ENCODE measurements at regions not wholly inside any gene's neighbourhood (a gene's known extent, or its start where the extent isn't known, plus 50 kb on each side); places are given as distances from the start of the nearest gene placed in this dataset.

DNA sequence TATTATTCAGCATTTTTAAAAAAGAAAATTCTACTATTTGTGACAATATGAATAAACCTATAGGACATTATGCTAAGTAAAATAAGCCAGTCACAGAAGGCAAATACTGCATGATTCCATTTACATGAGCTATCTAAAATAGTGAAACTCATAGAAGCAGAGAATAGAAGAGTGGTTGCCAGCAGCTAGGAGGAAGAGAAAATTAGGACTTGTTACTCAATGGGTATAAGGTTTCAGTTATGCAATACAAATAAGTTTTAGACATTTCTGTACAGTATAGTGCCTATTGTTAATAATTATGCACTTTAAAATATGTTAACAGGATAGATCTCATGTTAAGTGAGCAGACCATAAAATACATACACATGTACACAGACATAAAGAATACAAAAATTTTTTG, 73.8 kb upstream of the SPINK5 start:
- POLR2A ChIA-PET = no interaction called here
- dilution Hi-C loops (cut with MboI; ENCODE audit: extremely low pct_ligation_motif_present, low sequenced_read_pairs) = no loop called here

DNA sequence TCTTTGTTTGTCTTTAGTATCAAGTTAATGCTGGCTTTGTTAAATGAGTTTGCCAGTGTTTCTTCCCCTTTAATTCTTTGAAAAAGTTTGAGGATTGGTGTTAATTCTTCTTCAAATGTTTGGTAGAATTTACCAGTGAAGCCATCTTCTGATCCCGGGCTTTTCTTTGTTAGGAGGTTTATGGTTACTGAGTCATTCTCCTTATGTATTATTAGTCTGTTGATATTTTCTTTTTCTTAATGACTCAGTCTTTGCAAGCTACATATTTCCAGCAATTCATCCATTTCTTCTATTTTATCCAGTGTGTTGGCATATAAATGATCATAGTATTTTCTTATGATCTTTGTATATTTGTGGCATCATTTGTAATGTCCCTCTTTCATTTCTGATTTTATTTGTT, 74.5 kb upstream of the SPINK5 start:
- ChIA-PET POLR2A (no interaction called here), CTCF (interaction anchor here (1.0 to 1.3 kb wide), 4 partner anchors 10 to 386 kb away, joined by 3 read pairs; no protein-coding TSS in a partner anchor)
- Histone ChIP-seq H3K4me1 (ENCODE audit: control insufficient read depth, extremely low read depth, insufficient read depth, low read length) (peaks cover 2% of the 10 kb centered on the region), H4K20me1 (replicated peaks; ENCODE audit: control insufficient read depth, extremely low read depth, insufficient read depth, low read length) (no peaks in the 10 kb centered on the region), H3K4me2 (ENCODE audit: insufficient read depth, low read length) (no peak overlapping the region), H3K4me3 (replicated peaks in 1 of 3; ENCODE audit: insufficient read depth in 1 of 3, low read depth in 1 of 3, low read length in 3 of 3) (no peak overlapping the region), H3K79me2 (ENCODE audit: control insufficient read depth, insufficient read depth, low read length) (no peaks in the 10 kb centered on the region), H3K36me3 (ENCODE audit: control insufficient read depth in 2 of 2, extremely low read depth in 1 of 2, insufficient read depth in 2 of 2, low read length in 2 of 2) (no peaks in the 10 kb centered on the region), H3K9ac (replicated peaks; ENCODE audit: extremely low read depth, insufficient read depth, low read length) (no peak overlapping the region), H3K27ac (ENCODE audit: insufficient read depth, low read depth, low read length) (no peak overlapping the region), H3K27me3 (ENCODE audit: control insufficient read depth in 2 of 2, insufficient read depth in 2 of 2, low read length in 2 of 2) (no peaks in the 10 kb centered on the region), H3K9me3 (replicated peaks; ENCODE audit: control insufficient read depth, insufficient read depth, low read length) (no peaks in the 10 kb centered on the region), H3K9me1 (replicated peaks; ENCODE audit: control insufficient read depth, extremely low read depth, insufficient read depth, low read length) (no peaks in the 10 kb centered on the region), H2AFZ (ENCODE audit: low read depth, low read length) (peak overlapping the region; percentile 62)
- intact Hi-C loops (cut with micrococcal nuclease) (loop anchor here (1.0 kb wide), 1 partner anchor 8 kb away; no protein-coding TSS in a partner anchor), dilution Hi-C loops (cut with MboI; ENCODE audit: extremely low pct_ligation_motif_present, low sequenced_read_pairs) (no loop called here)
- TF ChIP-seq FOS (IDR thresholded peaks at IDR 0.05; ENCODE audit: borderline replicate concordance, insufficient read depth, low read length) (peak; percentile 67), JUN (IDR thresholded peaks at IDR 0.05; ENCODE audit: borderline replicate concordance, insufficient read depth, insufficient read length, low read depth) (peak; percentile 19), EZH2 (IDR thresholded peaks at IDR 0.05; ENCODE audit: borderline replicate concordance, low read depth, low read length, severe bottlenecking) (no peak)
- FAIRE-seq (peak; percentile 57), DNase-seq (ENCODE audit: low read depth, low spot score) (peak; percentile 35)
- no TSS peak for BruUV-seq (replicated peaks)

More for the DNA sequence above, 73.8 kb upstream of the SPINK5 start:
- Histone ChIP-seq H3K4me2 (ENCODE audit: insufficient read depth, low read length) (no peak overlapping the region), H4K20me1 (replicated peaks; ENCODE audit: control insufficient read depth, extremely low read depth, insufficient read depth, low read length) (no peaks in the 10 kb centered on the region), H3K9me3 (replicated peaks; ENCODE audit: control insufficient read depth, insufficient read depth, low read length) (no peaks in the 10 kb centered on the region), H3K27me3 (ENCODE audit: control insufficient read depth in 2 of 2, insufficient read depth in 2 of 2, low read length in 2 of 2) (no peaks in the 10 kb centered on the region), H2AFZ (ENCODE audit: low read depth, low read length) (no peak overlapping the region), H3K27ac (ENCODE audit: insufficient read depth, low read depth, low read length) (no peak overlapping the region), H3K4me3 (replicated peaks in 1 of 3; ENCODE audit: insufficient read depth in 1 of 3, low read depth in 1 of 3, low read length in 3 of 3) (no peak overlapping the region), H3K79me2 (ENCODE audit: control insufficient read depth, insufficient read depth, low read length) (no peaks in the 10 kb centered on the region), H3K36me3 (ENCODE audit: control insufficient read depth in 2 of 2, extremely low read depth in 1 of 2, insufficient read depth in 2 of 2, low read length in 2 of 2) (no peaks in the 10 kb centered on the region), H3K4me1 (ENCODE audit: control insufficient read depth, extremely low read depth, insufficient read depth, low read length) (peaks cover 2% of the 10 kb centered on the region), H3K9ac (replicated peaks; ENCODE audit: extremely low read depth, insufficient read depth, low read length) (no peak overlapping the region), H3K9me1 (replicated peaks; ENCODE audit: control insufficient read depth, extremely low read depth, insufficient read depth, low read length) (no peaks in the 10 kb centered on the region)
- BruUV-seq (replicated peaks) = no TSS peak
- intact Hi-C loops (cut with micrococcal nuclease) = loop anchor here (1.0 kb wide), 1 partner anchor 9 kb away; no protein-coding TSS in a partner anchor
- CTCF ChIA-PET = interaction anchor here (1.0 to 1.3 kb wide), 3 partner anchors 9 to 385 kb away, joined by 3 read pairs; no protein-coding TSS in a partner anchor
- FAIRE-seq = no peak
- TF ChIP-seq GATA2 (IDR thresholded peaks at IDR 0.05; ENCODE audit: insufficient read depth, insufficient read length, low read depth, low read length) (no peak), POLR2AphosphoS5 (IDR thresholded peaks at IDR 0.05; ENCODE audit: insufficient read depth, low read depth, low read length) (no peak)
- TF ChIP-seq, protein P1, sequence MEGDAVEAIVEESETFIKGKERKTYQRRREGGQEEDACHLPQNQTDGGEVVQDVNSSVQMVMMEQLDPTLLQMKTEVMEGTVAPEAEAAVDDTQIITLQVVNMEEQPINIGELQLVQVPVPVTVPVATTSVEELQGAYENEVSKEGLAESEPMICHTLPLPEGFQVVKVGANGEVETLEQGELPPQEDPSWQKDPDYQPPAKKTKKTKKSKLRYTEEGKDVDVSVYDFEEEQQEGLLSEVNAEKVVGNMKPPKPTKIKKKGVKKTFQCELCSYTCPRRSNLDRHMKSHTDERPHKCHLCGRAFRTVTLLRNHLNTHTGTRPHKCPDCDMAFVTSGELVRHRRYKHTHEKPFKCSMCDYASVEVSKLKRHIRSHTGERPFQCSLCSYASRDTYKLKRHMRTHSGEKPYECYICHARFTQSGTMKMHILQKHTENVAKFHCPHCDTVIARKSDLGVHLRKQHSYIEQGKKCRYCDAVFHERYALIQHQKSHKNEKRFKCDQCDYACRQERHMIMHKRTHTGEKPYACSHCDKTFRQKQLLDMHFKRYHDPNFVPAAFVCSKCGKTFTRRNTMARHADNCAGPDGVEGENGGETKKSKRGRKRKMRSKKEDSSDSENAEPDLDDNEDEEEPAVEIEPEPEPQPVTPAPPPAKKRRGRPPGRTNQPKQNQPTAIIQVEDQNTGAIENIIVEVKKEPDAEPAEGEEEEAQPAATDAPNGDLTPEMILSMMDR (IDR thresholded peaks at IDR 0.05; ENCODE audit: extremely low read depth in 1 of 2, insufficient read depth in 1 of 2, low read depth in 1 of 2, low read length in 2 of 2) = no peak
- TF ChIP-seq, protein P2, sequence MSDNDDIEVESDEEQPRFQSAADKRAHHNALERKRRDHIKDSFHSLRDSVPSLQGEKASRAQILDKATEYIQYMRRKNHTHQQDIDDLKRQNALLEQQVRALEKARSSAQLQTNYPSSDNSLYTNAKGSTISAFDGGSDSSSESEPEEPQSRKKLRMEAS (IDR thresholded peaks at IDR 0.05; ENCODE audit: insufficient read depth, insufficient read length) = no peak
- DNase-seq (ENCODE audit: low read depth, low spot score) = no peak

Measured in endothelial cell of umbilical vein (primary cell).